Karpas-422 (cell line): ENCODE measurements at regions not wholly inside any gene's neighbourhood (a gene's known extent, or its start where the extent isn't known, plus 50 kb on each side); places are given as distances from the start of the nearest gene placed in this dataset.

Source experiments
- DNase-seq: peaks from one replicate; pipeline ENCODE4 v3.0.0-alpha.2; 2015
- H2AFZ ChIP-seq: fragments of 200-600 bp; sonication (generic); 2 replicates; pipeline ENCODE4 v1.6.1; 2014; ENCODE audit warnings: antibody characterized with exemption, low read length, mixed read lengths
- H3K27ac ChIP-seq: fragments of 200-600 bp; sonication (generic); 2 replicates; pipeline ENCODE4 v1.5.1; 2014; ENCODE audit warnings: mild to moderate bottlenecking, low read length, moderate library complexity
- H3K27me3 ChIP-seq: fragments of 200-600 bp; sonication (generic); 2 replicates; pipeline ENCODE4 v1.6.1; 2014; ENCODE audit warnings: low read length, mixed read lengths
- H3K36me3 ChIP-seq: fragments of 200-600 bp; sonication (generic); 2 replicates; pipeline ENCODE4 v1.6.1; 2014; ENCODE audit warnings: low read length, mixed read lengths; ENCODE audit not compliant: insufficient read depth
- H3K4me1 ChIP-seq: fragments of 200-600 bp; sonication (generic); 2 replicates; pipeline ENCODE4 v1.6.1; 2014; ENCODE audit warnings: mild to moderate bottlenecking, low read length, mixed read lengths
- H3K4me2 ChIP-seq: fragments of 200-600 bp; sonication (generic); 2 replicates; pipeline ENCODE4 v1.6.1; 2014; ENCODE audit warnings: low read length, low read depth, mild to moderate bottlenecking; ENCODE audit not compliant: poor library complexity, severe bottlenecking
- H3K4me3 ChIP-seq: fragments of 200-600 bp; sonication (generic); 2 replicates; pipeline ENCODE4 v1.5.1; 2014; ENCODE audit warnings: mild to moderate bottlenecking, antibody characterized with exemption, low read length, mixed read lengths
- H3K79me2 ChIP-seq: fragments of 200-600 bp; sonication (generic); 2 replicates; pipeline ENCODE4 v1.6.1; 2014; ENCODE audit warnings: mild to moderate bottlenecking, low read length, mixed read lengths
- H3K9ac ChIP-seq: fragments of 200-600 bp; sonication (generic); 2 replicates; pipeline ENCODE4 v1.6.0; 2014; ENCODE audit warnings: low read length
- H3K9me2 ChIP-seq: fragments of 200-600 bp; sonication (generic), shearing (Covaris generic); replicated peaks from 2 replicates; pipeline ENCODE4 v1.6.0; 2014; ENCODE audit warnings: mild to moderate bottlenecking, low read length, moderate library complexity; ENCODE audit not compliant: insufficient read depth
- H3K9me3 ChIP-seq: fragments of 300-700, 200-600 bp; sonication (generic); 2 replicates; pipeline ENCODE4 v1.6.1; 2014; ENCODE audit warnings: low read length, mixed read lengths
- H4K20me1 ChIP-seq: fragments of 200-600 bp; sonication (generic); 2 replicates; pipeline ENCODE4 v1.6.1; 2014; ENCODE audit warnings: mild to moderate bottlenecking, antibody characterized with exemption, low read length, low read depth; ENCODE audit not compliant: insufficient read depth

GRCh38 chr3:101962055-101962454 is 112.7 kb downstream of the NFKBIZ start:
- Histone ChIP-seq H3K4me1 (no peaks in the 10 kb centered on the region), H2AFZ (no peak overlapping the region), H3K79me2 (no peaks in the 10 kb centered on the region), H3K9me3 (no peaks in the 10 kb centered on the region), H3K9ac (no peak overlapping the region), H3K27me3 (no peaks in the 10 kb centered on the region), H3K4me3 (no peak overlapping the region), H3K36me3 (no peaks in the 10 kb centered on the region), H3K4me2 (no peak overlapping the region), H3K27ac (no peak overlapping the region), H4K20me1 (no peaks in the 10 kb centered on the region), H3K9me2 (no peaks in the 10 kb centered on the region)
- no peak for DNase-seq

- no peak for DNase-seq
- no peaks in the 10 kb centered on the region for H4K20me1 ChIP-seq
- H3K4me2 ChIP-seq = no peak overlapping the region
Observed at GRCh38 chr3:101963902-101964362, 114.6 kb downstream of the NFKBIZ start.

GRCh38 chr3:101964861-101965260 is 115.5 kb downstream of the NFKBIZ start:
- H3K9me3 ChIP-seq = no peaks in the 10 kb centered on the region
- H3K4me3 ChIP-seq = no peak overlapping the region
- H3K9me2 ChIP-seq = no peaks in the 10 kb centered on the region
- DNase-seq = no peak
- no peak overlapping the region for H3K4me2 ChIP-seq
- H3K27me3 ChIP-seq = no peaks in the 10 kb centered on the region
- H3K9ac ChIP-seq = no peak overlapping the region
- no peaks in the 10 kb centered on the region for H3K4me1 ChIP-seq
- H3K27ac ChIP-seq = no peak overlapping the region
- H4K20me1 ChIP-seq = no peaks in the 10 kb centered on the region
- H3K79me2 ChIP-seq = no peaks in the 10 kb centered on the region
- no peak overlapping the region for H2AFZ ChIP-seq
- no peaks in the 10 kb centered on the region for H3K36me3 ChIP-seq

More at GRCh38 chr3:101963902-101964362, 114.6 kb downstream of the NFKBIZ start:
- no peaks in the 10 kb centered on the region for H3K9me3 ChIP-seq
- H3K79me2 ChIP-seq = no peaks in the 10 kb centered on the region
- no peaks in the 10 kb centered on the region for H3K36me3 ChIP-seq
- no peak overlapping the region for H3K27ac ChIP-seq
- no peaks in the 10 kb centered on the region for H3K27me3 ChIP-seq
- no peak overlapping the region for H3K9ac ChIP-seq
- no peaks in the 10 kb centered on the region for H3K4me1 ChIP-seq
- H3K4me3 ChIP-seq = no peak overlapping the region
- H3K9me2 ChIP-seq = no peaks in the 10 kb centered on the region
- no peak overlapping the region for H2AFZ ChIP-seq

DNA sequence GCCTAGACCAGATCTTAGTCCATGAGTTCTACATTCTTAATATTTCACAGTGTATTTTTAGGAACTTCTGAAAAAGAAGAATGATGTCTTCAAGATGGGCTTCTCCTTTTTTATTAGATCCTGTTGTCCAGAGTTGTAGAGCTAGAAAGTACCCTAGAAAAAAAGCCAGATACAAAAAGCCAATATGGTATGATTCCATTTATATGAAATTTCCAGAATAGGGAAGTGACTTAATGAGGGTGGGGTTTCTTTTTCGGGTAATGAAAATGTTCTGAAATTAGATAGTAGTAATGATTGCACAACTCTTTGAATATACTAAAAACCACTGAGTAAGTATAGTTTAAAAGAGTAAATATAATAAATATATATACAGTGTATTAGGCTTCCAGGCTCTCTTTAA is 116.9 kb downstream of the NFKBIZ start:
- Histone ChIP-seq H3K4me1 (no peaks in the 10 kb centered on the region), H3K36me3 (no peaks in the 10 kb centered on the region), H3K79me2 (no peaks in the 10 kb centered on the region), H3K27me3 (no peaks in the 10 kb centered on the region), H3K9ac (no peak overlapping the region), H4K20me1 (no peaks in the 10 kb centered on the region), H3K27ac (no peak overlapping the region), H3K4me3 (no peak overlapping the region), H3K4me2 (no peak overlapping the region), H2AFZ (no peak overlapping the region), H3K9me2 (no peaks in the 10 kb centered on the region), H3K9me3 (no peaks in the 10 kb centered on the region)
- no peak for DNase-seq

DNA sequence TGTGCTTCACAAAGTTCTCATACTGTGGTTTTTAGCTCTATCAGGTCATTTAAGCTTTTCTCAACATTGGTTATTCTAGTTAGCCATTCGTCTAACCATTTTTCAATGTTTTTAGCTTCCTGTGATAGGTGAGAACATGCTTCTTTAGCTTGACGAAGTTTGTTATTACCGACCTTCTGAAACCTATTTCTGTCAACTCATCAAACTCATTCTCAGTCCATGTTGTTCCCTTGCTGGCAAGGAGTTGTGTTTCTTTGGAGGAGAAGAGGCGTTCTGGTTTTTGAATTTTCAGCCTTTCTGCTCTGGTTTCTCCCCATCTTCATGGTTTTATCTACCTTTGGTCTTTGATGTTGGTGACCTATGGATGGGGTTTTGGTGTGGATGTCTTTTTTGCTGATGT is 120.9 kb downstream of the NFKBIZ start:
- no peaks in the 10 kb centered on the region for H3K79me2 ChIP-seq
- H3K27ac ChIP-seq = no peak overlapping the region
- no peak overlapping the region for H2AFZ ChIP-seq
- no peak overlapping the region for H3K4me2 ChIP-seq
- H4K20me1 ChIP-seq = no peaks in the 10 kb centered on the region
- H3K9ac ChIP-seq = no peak overlapping the region
- no peaks in the 10 kb centered on the region for H3K36me3 ChIP-seq
- H3K27me3 ChIP-seq = no peaks in the 10 kb centered on the region
- no peaks in the 10 kb centered on the region for H3K9me3 ChIP-seq
- H3K4me1 ChIP-seq = no peaks in the 10 kb centered on the region
- no peak for DNase-seq
- no peak overlapping the region for H3K4me3 ChIP-seq
- H3K9me2 ChIP-seq = no peaks in the 10 kb centered on the region

DNA sequence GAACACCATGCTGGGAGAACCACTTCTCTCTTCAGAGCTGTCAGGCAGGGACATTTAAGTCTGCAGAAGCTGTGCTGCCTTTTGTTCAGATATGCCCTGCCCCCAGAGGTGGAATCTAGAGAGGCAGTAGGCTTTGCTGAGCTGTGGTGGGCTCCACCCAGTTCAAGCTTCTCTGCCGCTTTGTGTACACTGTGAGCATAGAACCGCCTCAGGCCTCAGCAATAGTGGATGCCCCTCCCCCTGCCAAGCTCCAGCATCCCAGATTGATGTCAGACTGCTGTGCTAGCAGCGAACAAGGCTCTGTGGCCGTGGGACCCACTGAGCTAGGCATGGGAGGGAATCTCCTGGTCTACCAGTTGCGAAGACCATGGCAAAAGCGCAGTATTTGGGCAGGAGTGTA is 121.6 kb downstream of the NFKBIZ start:
- Histone ChIP-seq H3K4me2 (no peak overlapping the region), H3K27me3 (no peaks in the 10 kb centered on the region), H3K27ac (no peak overlapping the region), H3K9me3 (no peaks in the 10 kb centered on the region), H2AFZ (no peak overlapping the region), H3K9ac (no peak overlapping the region), H3K9me2 (no peaks in the 10 kb centered on the region), H3K79me2 (no peaks in the 10 kb centered on the region), H4K20me1 (no peaks in the 10 kb centered on the region), H3K4me1 (no peaks in the 10 kb centered on the region), H3K4me3 (no peak overlapping the region), H3K36me3 (no peaks in the 10 kb centered on the region)
- DNase-seq = no peak

GRCh38 chr3:101972430-101973162 is 123.3 kb downstream of the NFKBIZ start:
- H3K9me3 ChIP-seq = no peaks in the 10 kb centered on the region
- 0 out of 2 replicates have a peak, but pooled peaks cover under 1% of the 10 kb centered on the region for H3K4me1 ChIP-seq
- H3K79me2 ChIP-seq = no peaks in the 10 kb centered on the region
- no peak overlapping the region for H3K27ac ChIP-seq
- H3K9me2 ChIP-seq = no peaks in the 10 kb centered on the region
- no peak for DNase-seq
- H3K27me3 ChIP-seq = no peaks in the 10 kb centered on the region
- no peak overlapping the region for H3K4me2 ChIP-seq
- no peak overlapping the region for H3K4me3 ChIP-seq
- no peaks in the 10 kb centered on the region for H4K20me1 ChIP-seq
- no peak overlapping the region for H2AFZ ChIP-seq
- no peaks in the 10 kb centered on the region for H3K36me3 ChIP-seq
- no peak overlapping the region for H3K9ac ChIP-seq

DNA sequence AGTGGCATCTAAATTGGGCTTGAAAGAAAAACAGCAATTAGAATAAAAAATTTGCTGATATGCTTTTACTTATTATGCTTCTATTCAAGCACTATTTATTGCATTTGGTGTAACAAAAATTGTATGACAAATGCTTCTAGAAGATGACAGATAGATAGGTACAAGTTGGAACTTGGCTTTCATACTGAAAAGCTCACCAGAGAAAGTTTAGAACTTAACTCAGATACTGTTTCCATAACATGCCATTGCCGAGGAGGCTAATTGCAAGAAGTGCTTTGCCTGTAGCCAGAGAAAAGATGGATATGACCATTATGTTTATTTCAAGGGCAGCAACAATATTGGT is 123.8 kb downstream of the NFKBIZ start:
- Histone ChIP-seq H3K79me2 (no peaks in the 10 kb centered on the region), H3K9ac (no peak overlapping the region), H2AFZ (no peak overlapping the region), H3K27ac (no peak overlapping the region), H3K4me2 (no peak overlapping the region), H3K9me2 (no peaks in the 10 kb centered on the region), H3K27me3 (no peaks in the 10 kb centered on the region), H3K9me3 (no peaks in the 10 kb centered on the region), H3K4me3 (no peak overlapping the region), H4K20me1 (no peaks in the 10 kb centered on the region), H3K36me3 (no peaks in the 10 kb centered on the region), H3K4me1 (0 out of 2 replicates have a peak, but pooled peaks cover 3% of the 10 kb centered on the region)
- DNase-seq = no peak
